GM19240 (cell line): ENCODE measurements at regions not wholly inside any gene's neighbourhood (a gene's known extent, or its start where the extent isn't known, plus 50 kb on each side); places are given as distances from the start of the nearest gene placed in this dataset.

Source experiments
- DNase-seq: peaks from one replicate; pipeline ENCODE4 v3.0.0; 2011; ENCODE audit warnings: low spot score; ENCODE audit not compliant: insufficient read length

DNA sequence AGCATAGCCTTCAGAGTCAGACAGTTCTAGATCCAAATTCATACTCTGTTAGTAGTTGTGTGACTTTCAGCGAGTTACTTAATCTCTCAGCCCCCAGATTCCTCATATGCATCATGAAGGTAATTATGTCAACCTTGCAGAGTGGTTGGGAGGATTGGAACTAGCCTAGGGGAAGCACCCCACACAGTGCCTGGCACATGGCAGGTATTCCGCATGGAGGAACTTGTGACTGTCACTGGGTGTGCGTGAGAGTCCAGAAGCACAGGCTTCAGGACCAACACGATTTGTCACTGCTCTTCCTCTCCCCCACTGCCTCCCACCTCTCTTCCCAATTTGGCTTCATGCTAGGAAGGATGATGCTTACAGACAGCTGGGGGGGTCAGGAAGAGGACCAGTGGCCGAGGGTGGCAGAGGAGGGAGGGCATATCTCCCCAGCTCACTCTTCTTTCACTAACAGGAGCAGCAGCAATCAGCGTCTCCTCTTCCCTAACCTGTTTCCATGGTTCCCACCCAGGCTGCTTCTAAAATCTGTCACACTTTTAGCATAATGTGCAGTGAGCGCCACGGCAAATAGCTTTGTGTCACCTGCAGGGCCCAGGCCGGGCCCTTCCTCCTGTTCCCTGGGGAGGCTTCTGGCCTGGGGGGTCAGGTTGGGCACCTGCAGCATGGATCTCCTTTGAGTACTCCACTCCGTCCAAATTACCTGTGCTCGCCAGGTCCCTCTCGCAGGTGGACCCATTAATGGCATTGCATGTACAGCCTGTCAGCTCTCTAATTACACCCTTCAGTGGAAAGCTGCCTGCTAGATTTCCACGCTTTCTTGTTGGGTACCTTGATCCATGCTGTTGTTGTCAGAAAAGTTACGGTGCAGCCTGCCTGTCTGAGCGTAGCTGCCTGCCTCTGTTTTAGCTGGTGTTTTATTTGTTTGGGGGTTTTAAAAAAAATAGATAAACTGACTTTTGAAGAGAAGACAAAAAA lies 400.4 kb downstream of the NXPE2 start:
- no peak for DNase-seq

DNA sequence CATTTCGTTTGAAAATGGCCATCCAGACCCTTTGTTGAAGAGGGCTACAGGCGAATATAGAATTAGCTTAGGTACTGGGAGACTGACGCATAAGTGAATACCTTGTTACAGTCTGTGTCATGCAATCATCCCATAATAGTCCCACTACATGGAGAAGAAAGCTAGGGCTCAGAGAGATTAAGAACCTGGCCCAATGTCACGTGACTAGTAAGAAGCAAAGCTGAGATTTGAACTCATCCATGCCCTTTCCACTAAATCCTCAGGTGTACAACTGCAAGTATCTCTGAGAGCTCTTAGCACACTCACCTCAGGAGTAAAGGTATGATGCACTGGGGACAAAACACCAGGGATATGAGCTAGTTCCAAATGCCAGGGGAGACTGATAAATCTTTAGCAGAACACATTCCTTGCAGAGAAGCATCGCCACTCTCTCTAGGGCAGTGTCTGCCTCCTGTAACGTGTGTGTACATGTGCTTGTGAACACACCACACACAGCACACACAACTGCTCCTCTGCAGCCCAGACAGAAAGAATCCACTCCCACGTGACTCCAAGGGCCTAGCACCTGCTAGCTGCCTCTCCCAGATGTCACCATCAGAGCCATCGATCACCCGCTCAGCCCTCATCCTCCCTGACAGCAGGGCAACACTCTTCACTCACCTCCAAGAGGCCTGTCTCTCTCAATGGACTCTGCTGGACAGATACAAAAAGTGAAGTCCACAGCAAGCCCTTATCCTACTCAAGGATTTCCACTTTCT lies 402.8 kb downstream of the NXPE2 start:
- no peak for DNase-seq

DNA sequence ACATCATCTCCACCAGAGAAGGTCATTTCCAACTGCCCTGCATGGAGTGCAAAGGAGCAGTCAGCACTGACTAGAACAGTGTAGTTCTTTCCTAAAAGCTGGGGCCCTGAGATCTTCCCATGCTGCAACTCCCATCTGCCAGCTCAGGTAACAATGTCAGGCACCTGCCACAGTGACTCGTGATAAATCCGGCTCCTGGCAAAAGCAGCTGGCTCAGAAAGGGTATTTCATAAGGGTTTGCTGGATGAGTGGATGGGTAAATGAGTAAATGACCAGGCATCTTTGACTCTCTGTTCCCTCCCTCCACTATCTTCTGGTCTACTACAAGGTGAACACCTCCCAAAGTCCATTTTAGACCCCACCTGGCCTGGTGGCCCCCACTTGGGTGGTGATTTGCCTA lies 403.6 kb downstream of the NXPE2 start:
- DNase-seq: no peak

DNA sequence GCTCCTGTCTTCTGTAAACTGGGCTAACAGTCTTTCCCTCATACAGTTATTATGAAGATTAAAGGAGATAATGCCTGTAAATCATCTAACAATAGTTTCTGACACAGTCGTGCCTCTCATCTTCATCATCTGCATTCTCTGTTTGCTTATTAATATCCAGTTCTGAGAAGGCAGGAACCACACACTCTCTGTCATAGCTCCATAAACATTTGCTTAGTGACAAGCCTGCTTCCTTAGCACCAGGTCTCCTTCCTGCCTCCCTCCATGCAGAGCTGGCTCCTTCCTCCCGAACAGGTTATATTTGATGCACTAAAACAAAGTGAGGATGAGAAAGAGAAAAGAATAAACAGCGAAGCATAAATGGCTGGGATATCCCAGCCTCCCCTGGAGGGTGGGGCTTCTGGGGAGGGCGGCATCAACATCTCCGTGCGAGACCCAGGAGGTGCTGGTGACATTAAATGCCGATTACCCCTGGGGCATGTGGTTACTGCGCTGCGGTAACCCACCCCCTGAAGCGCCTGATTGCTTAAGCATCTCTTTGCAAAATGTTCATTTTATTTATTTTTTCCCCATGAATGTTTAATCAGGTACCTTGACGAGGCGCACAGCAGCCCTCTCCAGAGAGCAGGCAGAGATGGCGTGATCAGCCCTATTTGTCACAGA lies 404.9 kb downstream of the NXPE2 start:
- DNase-seq: no peak

DNA sequence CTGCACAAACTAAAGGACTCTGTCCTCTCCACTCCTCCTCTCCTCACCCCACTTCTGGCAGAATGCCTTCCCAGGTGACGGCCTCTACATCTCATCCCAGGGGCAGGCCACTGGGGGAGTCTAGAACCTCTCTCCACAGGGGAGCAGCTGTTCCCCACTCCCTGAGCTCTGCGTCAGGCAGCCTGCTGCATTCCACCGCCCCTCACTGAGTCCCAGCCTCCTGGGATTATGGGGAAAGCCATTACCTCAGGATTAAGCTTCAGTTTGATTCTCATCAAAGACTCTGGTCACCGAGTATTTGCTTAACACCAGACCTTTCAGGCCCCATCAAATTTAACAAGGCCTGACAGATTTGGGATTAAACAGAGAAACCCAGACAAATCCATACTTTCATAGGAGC lies 405.9 kb downstream of the NXPE2 start:
- DNase-seq: no peak

DNA sequence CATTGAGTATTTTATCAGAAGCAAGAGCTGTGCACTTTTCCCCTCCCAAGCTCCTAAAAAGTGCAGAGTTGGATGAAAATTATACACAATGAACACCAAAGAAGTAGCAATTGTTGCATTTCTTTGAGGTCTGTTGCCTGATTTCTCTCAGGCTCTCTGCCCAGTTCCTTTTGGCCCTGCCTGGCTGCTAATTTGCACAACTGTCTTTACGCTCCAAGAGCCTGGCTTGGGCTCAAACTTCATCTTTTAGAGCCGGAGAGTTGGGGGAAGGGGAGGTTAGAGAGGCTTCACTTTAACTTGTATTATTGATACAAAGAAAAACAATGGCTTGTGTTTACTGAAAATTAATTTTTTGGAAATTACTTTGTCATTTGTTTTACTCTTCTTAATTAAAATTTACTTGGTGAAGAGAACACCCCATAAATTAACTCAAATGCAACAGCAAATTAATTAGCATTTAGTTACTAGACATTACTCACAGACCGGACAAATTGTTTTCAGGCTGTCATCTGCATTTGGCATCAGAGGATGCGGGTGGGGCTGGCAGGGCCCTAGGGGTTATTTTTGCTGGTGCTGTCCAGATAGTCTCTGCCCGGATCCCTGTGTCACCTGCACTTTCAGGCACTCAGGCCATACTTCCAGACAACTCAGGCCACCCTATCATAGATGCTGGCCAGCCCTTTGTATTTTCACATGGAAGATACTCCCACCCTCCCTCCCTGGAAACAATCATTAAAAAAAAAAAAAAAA lies 407.3 kb downstream of the NXPE2 start:
- no peak for DNase-seq

DNA sequence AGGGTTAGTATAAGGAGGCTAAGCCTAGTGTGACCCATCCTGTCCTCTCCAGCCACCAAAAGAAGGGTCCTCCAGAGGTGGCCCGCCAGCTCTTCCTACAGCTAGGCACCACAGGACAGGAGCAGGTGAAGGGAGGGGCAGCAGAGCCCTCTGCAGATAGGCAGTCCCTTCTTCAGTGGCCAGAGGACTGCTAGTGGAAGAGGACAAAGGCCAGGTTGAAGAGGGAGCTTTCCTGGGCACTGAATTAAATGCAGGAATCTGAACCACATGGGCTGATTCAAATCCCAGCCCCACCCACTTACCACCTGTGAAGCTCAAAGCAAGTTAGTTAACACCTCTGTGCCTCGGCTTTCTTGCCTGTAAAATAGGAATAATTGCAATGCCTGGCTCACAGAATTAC lies 409.5 kb downstream of the NXPE2 start:
- DNase-seq: no peak

DNA sequence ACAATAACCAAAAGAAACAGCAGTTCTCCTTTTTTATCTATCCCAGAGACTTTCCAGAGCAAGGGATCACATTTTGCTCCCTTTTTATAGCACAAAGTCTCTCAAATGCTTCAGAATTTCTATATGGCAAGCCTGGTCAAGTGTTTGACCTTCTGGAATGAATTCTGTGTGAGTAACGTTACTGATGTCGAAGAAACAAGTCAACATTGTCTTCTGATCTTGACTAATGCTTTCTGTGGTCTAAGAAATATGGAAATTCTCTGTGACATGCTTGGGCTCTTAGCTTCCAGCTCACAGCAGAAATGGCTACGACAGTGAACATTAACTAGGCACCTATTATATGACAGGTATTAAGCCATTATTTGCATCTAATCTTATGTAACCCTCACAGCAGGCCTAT lies 411.7 kb downstream of the CADM1 start:
- DNase-seq: no peak

DNA sequence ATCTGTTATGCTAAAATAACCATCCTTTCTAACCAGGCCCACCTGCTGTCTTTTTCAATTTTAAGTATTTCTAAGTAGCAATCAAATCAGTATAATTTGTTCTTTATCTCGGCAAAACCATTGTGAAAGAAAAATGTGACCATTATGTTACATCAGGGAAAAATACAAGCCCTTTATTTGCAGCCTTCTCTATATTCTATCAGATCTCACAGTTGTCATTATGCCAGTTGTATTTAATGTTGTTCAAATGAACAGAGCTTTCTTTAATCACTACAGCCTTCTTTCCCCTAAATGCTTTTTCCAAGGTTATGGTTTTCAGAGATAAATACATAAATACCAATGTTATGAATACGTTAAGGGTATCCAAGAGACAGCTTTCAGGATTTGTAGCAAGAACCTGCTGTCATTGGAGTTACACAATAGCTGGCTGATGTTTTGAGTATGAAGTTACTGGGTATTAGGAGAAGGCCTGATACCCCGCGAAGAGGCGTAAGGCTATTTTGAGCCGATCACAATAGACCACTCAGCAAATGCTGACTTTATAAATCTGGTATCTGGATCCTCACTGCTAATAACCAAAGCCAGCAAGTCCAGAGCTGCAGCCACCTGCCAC lies 406.3 kb downstream of the CADM1 start:
- no peak for DNase-seq

DNA sequence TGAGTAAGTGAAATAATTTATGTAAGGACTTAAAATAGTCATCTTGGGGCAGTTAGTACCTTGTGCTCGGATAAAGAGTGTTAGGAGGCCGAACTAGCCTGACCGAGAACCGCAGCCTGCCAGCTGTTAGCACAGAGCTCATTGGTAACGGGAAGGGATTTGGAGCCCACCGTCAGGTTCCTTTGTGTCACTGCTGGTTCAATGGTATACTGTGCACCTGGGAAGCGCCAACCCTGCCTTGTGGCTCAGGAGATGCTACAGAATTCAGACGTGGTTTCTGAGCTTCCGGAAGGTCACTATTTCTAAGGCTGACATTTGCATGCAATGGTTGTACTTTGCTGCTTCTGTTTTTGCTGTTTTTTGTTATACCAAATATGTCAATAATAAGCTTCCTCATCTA lies 403.5 kb downstream of the CADM1 start:
- no peak for DNase-seq

DNA sequence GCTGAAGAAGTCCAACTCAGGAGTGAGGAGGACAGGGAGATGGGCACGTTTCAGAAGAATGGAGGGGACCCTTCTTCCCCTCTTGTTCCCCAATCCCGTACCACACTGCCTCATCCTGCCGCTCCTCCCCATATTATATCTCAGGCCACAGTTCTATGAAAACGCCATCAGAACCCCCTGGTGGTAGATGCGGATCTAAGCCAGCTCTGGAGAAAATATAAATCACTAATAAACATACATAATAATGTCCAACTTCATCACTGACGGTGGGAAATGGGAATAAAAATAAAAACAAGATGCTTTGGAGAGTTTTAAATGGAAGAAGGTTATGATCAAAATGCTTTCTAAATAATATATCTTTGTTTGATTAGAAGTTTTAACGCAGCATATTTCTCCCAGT lies 400.3 kb downstream of the CADM1 start:
- no peak for DNase-seq

DNA sequence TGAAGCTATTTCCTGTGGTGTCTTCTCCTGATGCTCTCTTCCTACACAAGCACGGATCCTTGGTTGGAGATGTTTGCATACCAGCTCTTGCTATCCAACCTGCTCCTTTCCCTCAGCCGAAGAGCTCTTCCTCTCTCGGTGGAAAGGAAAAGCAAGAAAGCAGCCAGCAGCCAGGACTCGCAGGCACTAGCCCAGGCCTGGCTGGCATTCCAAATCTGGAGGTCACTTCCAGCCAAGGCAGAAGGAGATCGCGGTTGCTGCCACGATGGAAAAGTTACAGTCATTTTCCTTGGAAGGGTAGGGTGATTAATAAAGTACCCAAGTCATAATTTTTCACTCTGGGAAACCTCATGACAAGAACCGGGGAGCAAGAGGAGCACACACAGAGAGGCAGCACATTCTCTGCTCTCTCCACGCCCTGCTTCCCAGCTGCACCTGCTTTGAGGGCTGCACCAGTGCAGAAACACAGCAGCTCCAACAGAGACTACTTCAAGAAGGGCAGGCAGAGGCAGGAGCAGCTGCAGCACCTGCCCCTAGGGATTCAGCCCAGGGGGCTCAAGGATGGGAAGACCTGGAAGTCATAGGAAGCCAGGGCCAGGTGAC lies 399.3 kb downstream of the CADM1 start:
- DNase-seq: no peak

DNA sequence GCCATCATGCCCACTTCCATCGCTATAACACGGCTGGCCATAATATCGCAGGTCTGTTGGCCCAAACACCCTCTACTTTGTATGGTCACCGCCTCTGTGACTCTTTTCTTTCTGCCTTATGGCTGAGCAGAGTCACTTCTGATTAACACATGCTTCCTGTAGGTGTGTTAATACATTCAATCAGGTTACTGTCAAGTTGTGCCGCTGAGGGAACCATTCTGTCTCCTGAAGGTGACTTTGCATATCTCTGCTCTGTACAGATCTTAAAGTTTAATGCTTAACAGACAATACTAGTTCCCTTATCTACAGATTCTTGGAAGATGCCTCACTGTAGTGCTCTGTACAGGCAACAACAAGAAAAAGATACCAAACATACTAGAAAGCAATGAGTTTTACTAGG lies 393.1 kb downstream of the CADM1 start:
- DNase-seq: no peak

DNA sequence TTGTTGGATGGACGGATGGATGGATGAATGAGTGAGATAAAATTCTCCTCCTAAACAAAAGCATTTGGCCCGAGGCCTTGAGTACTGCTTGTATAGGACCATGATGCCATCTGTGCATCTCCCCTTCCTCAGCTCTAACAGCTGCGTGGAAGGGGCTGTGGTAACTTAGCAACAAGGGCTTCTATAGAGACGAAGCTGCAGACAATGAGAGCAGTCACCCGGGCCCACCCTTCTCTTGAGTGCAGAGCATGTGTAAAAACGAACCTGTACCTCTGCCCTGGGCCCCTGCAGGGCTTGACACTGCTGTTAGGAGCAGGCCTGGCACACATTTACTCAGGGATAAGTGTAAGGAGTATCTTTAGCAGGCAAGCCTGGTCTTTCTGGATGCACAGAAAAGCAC lies 391.5 kb downstream of the CADM1 start:
- no peak for DNase-seq

DNA sequence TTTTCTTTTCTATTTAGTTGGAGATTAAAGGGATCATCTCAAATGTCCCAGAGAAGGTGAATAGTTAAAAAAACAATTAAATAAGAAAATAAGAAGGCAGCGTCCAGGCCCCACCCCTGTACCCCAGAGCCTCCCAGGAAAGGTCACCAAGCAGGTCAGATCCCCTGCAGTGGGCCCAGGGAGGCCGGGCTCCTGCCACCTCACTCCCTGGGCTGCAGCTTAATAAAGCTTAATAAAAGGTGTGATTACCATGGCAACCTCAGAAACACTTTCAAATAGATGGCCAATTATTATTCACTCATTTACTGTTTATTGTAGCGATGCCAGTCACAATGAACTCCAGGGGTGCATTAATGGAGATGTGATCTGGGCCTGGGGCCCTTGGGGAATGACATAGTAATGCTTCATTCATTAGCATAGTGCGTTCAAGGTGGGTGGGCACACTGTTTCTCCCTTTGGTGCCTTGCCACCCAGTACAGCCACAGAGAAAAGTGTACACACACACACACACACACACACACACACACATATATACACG lies 386.2 kb downstream of the CADM1 start:
- DNase-seq: no peak

DNA sequence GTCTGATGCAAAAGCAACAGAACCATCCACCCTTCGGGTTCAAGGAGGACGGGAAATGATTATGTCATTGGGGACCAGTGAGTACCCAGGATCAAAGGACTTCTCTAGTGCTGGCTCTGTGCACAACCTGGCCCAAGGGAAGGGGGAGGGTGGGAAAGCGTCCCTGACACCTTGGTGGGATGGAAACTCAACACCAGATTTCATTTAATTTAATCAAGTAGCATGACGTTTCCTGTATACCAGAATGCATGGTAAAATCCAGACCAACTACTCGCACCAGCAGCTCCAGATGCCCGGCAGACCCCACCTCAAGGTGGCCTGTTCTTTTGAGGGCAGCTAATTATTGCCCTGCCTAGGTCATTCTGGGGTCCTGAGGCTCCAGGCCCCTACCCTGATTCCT lies 385.1 kb downstream of the CADM1 start:
- DNase-seq: no peak
